GM12878 (cell line): ENCODE measurements at regions not wholly inside any gene's neighbourhood (a gene's known extent, or its start where the extent isn't known, plus 50 kb on each side); places are given as distances from the start of the nearest gene placed in this dataset.

Experiments
- ATAC-seq: fragments of 200-7000 bp; cut with Tn5 transposase; 3 replicates; pipeline ENCODE4 v1.9.1; 2020; ENCODE audit warnings: mild to moderate bottlenecking, moderate library complexity
- BruUV-seq: library from RNA; stranded (reverse); fragments of 400-500 nt; replicated peaks from 2 replicates; lab custom pipeline; 2021; lab: Mats Ljungman, UMichigan
- CTCF ChIA-PET: fragments of 300-600 bp; sonication (Branson Sonifier 250); formaldehyde crosslinking; extraction: SDS; loops from one replicate; lab custom pipeline; 2021; ENCODE audit warnings: inconsistent platforms; lab: Yijun Ruan, JAX
- POLR2A ChIA-PET: fragments of 350-600 bp; formaldehyde crosslinking; extraction: SDS; loops from one replicate; lab custom pipeline; 2021; ENCODE audit warnings: inconsistent platforms; lab: Charles Lee
- RAD21 ChIA-PET: fragments of 300-600 bp; sonication (Branson Sonifier 250); formaldehyde crosslinking; loops from one replicate; lab custom pipeline; 2023; ENCODE audit warnings: antibody characterized with exemption; ENCODE audit not compliant: unreplicated experiment; lab: Charles Lee
- SMC1A ChIA-PET: fragments of 300-600 bp; sonication (Branson Sonifier 250); formaldehyde crosslinking; loops from one replicate; lab custom pipeline; 2023; ENCODE audit not compliant: unreplicated experiment, uncharacterized antibody; lab: Charles Lee
- DNase-seq: peaks from one replicate; pipeline ENCODE4 v3.0.0-alpha.2; 2011; ENCODE audit warnings: low read depth, low spot score
- FAIRE-seq: peaks from 3 replicates; lab custom pipeline; 2011; peaks lifted over from hg19 to GRCh38; lab: Jason Lieb, UNC
- H2AFZ ChIP-seq: 2 replicates; pipeline ENCODE4 v1.6.0; 2011; ENCODE audit warnings: low read depth, low read length, control low read depth; ENCODE audit not compliant: control insufficient read depth
- H3K27ac ChIP-seq: 2 replicates; pipeline ENCODE4 v1.5.1; 2011; ENCODE audit warnings: control low read depth; ENCODE audit not compliant: control insufficient read depth, insufficient read depth
- H3K27me3 ChIP-seq, 2 experiments: replicated peaks in 1 of 2; 2 replicates each; pipeline versions ENCODE4 v1.6.0 to v1.6.1; 2011; ENCODE audit warnings: low read length in 1 of 2; ENCODE audit not compliant: control insufficient read depth in 2 of 2, insufficient read depth in 2 of 2
- H3K36me3 ChIP-seq, 2 experiments: 2 replicates each; pipeline ENCODE4 v1.5.1; 2011; ENCODE audit warnings: low read length in 1 of 2; ENCODE audit not compliant: control insufficient read depth in 2 of 2, insufficient read depth in 2 of 2
- H3K4me1 ChIP-seq: 2 replicates; pipeline ENCODE4 v1.6.1; 2011; ENCODE audit warnings: mild to moderate bottlenecking, low read length, moderate library complexity, mixed read lengths; ENCODE audit not compliant: control insufficient read depth, insufficient read depth
- H3K4me2 ChIP-seq: 2 replicates; pipeline ENCODE4 v1.6.0; 2011; ENCODE audit warnings: control low read depth; ENCODE audit not compliant: control insufficient read depth, insufficient read depth
- H3K4me3 ChIP-seq: fragments of 200-600 bp; sonication (generic); 2 replicates; pipeline ENCODE4 v1.5.1; 2016
- H3K79me2 ChIP-seq: 2 replicates; pipeline ENCODE4 v1.6.0; 2011; ENCODE audit warnings: low read length; ENCODE audit not compliant: control insufficient read depth, insufficient read depth
- H3K9ac ChIP-seq: 2 replicates; pipeline ENCODE4 v1.8.0; 2011; ENCODE audit warnings: low read length, control low read depth, mixed read lengths; ENCODE audit not compliant: control insufficient read depth, insufficient read depth
- H3K9me3 ChIP-seq: replicated peaks from 3 replicates; pipeline ENCODE4 v1.5.1; 2011; ENCODE audit warnings: mild to moderate bottlenecking, low read length; ENCODE audit not compliant: control insufficient read depth, insufficient read depth
- H4K20me1 ChIP-seq: 2 replicates; pipeline ENCODE4 v1.6.0; 2011; ENCODE audit not compliant: control insufficient read depth, insufficient read depth
- CHD1 ChIP-seq: IDR thresholded peaks from 2 replicates; pipeline ENCODE4 v1.6.1; 2012; ENCODE audit warnings: low read depth, low read length, improper control_type of control experiment
- IRF4 ChIP-seq: IDR thresholded peaks from 2 replicates; pipeline ENCODE4 v1.6.1; 2011; ENCODE audit warnings: low read depth, low read length
- JUNB ChIP-seq: IDR thresholded peaks from 2 replicates; pipeline ENCODE4 v1.6.1; 2016; ENCODE audit warnings: antibody characterized with exemption, mild to moderate bottlenecking
- MXI1 ChIP-seq: fragments of 150-350 bp; IDR thresholded peaks from 2 replicates; pipeline ENCODE4 v1.6.1; 2011; ENCODE audit warnings: low read depth, mild to moderate bottlenecking, inconsistent platforms, low read length, improper control_type of control experiment
- MYC ChIP-seq: IDR thresholded peaks from 2 replicates; pipeline ENCODE4 v1.6.1; 2011; ENCODE audit warnings: mild to moderate bottlenecking, low read length, moderate library complexity, inconsistent platforms; ENCODE audit not compliant: insufficient read depth, insufficient replicate concordance, insufficient read length, severe bottlenecking
- NR2C1 ChIP-seq: fragments of 450-650 bp; IDR thresholded peaks from 2 replicates; pipeline ENCODE4 v1.6.1; 2017; ENCODE audit warnings: antibody characterized with exemption, mild to moderate bottlenecking, moderate library complexity
- PAX5 ChIP-seq: IDR thresholded peaks from 2 replicates; pipeline ENCODE4 v1.6.1; 2011; ENCODE audit warnings: low read depth, low read length, borderline replicate concordance
- ZSCAN29 ChIP-seq: fragments of 450-650 bp; IDR thresholded peaks from 2 replicates; pipeline ENCODE4 v1.6.1; 2017; ENCODE audit warnings: mild to moderate bottlenecking, moderate library complexity
- WGBS: methylation state at CpG from one replicate; pipeline ENCODE4 v1.1.6; 2016; ENCODE audit warnings: low lambda C conversion rate; ENCODE audit not compliant: insufficient replicate concordance, insufficient coverage; ENCODE audit errors: missing lambda C conversion rate; 5-methylcytosine and 5-hydroxymethylcytosine counted together
- in situ Hi-C: fragments of 300-500 bp; cut with MboI; formaldehyde crosslinking; loops from 9 replicates; pipeline ENCODE4 v1.14.3; 2018; ENCODE audit warnings: mixed read lengths
- intact Hi-C: fragments of 100-400 bp; cut with micrococcal nuclease; formaldehyde crosslinking; loops from one replicate; pipeline ENCODE4 v1.14.2; 2022; ENCODE audit not compliant: unreplicated experiment
- TF ChIP-seq, protein P1 (sequence below): fragments of 450-650 bp; IDR thresholded peaks from 2 replicates; pipeline ENCODE4 v1.6.1; 2017; ENCODE audit warnings: mild to moderate bottlenecking, moderate library complexity
- TF ChIP-seq, protein P2 (sequence below): fragments of 450-650 bp; IDR thresholded peaks from 2 replicates; pipeline ENCODE4 v1.6.1; 2017; ENCODE audit warnings: low read depth, mild to moderate bottlenecking, moderate library complexity
- TF ChIP-seq, protein P3 (sequence below): fragments of 450-650 bp; IDR thresholded peaks from 2 replicates; pipeline ENCODE4 v1.6.1; 2017; ENCODE audit warnings: mild to moderate bottlenecking, moderate library complexity
- TF ChIP-seq, protein P4 (sequence below): IDR thresholded peaks from 2 replicates; pipeline ENCODE4 v1.6.1; 2012; ENCODE audit warnings: low read depth, low read length, improper control_type of control experiment

DNA sequence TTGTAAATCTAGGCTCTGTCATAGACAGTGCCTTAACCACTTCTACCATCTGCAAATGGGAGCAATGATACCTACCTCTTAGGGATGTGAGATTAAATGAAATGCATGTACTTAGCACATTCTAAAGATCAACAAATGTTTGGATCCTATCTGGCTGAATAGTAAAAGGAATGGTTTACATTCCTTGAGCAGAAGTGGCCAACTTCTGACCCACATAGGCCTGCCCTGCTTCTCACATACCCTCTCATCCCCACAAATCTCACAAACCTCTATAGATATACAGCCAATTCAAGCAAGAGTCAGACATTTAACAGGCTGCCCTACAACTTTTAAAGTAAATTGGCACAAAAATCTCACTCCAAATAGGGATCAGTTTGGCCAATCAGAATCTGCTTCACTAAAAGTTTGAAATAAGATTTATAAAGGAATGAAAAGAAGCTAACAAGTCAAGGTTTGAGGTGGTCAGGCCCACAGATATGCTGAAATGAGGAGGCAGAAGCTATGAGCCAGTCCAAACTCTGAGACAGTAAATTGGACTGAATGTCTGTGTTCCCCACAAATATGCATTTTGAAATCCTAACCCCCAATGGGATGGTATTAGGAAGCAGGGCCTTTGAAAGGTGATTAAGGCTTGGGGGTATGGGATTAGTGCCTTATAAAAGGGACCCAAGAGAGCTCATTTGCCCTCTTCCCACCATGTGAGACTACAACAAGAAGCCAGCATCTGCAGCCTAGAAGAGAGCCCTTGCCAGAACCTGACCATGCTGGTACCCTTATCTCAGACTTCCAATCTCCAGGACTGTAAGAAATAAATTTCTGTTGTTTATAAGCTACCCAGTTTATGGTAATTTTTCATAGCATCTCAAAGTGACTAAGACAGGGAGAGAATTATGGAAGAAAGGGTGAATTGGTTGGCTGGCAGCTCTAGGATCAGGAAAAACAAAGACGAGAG is 227.8 kb upstream of the RBMS1 start:
- ChIA-PET CTCF (interaction anchor here (0.7 kb wide), 1 partner anchor 32 kb away, joined by 3 read pairs; no protein-coding TSS in a partner anchor), RAD21 (no interaction called here), POLR2A (no interaction called here), SMC1A (no interaction called here)
- Histone ChIP-seq H3K4me3 (no peak overlapping the region), H2AFZ (no peak overlapping the region), H3K9me3 (no peaks in the 10 kb centered on the region), H3K79me2 (no peaks in the 10 kb centered on the region), H3K36me3 (no peaks in the 10 kb centered on the region), H4K20me1 (no peaks in the 10 kb centered on the region), H3K4me2 (no peak overlapping the region), H3K27ac (no peak overlapping the region), H3K9ac (no peak overlapping the region), H3K27me3 (no peaks in the 10 kb centered on the region; a peak in 1 of 4 replicates), H3K4me1 (no peaks in the 10 kb centered on the region)
- no TSS peak for BruUV-seq
- FAIRE-seq (no peak), DNase-seq (no peak), ATAC-seq (no peak)
- 0% methylated on average over 1 of the region's 1 CpG for WGBS
- in situ Hi-C loops (no loop called here), intact Hi-C loops (no loop called here)
- TF ChIP-seq ZSCAN29 (no peak), JUNB (no peak), CHD1 (no peak), MYC (no peak), PAX5 (no peak), NR2C1 (no peak), MXI1 (no peak), IRF4 (no peak)
- TF ChIP-seq, protein P1, sequence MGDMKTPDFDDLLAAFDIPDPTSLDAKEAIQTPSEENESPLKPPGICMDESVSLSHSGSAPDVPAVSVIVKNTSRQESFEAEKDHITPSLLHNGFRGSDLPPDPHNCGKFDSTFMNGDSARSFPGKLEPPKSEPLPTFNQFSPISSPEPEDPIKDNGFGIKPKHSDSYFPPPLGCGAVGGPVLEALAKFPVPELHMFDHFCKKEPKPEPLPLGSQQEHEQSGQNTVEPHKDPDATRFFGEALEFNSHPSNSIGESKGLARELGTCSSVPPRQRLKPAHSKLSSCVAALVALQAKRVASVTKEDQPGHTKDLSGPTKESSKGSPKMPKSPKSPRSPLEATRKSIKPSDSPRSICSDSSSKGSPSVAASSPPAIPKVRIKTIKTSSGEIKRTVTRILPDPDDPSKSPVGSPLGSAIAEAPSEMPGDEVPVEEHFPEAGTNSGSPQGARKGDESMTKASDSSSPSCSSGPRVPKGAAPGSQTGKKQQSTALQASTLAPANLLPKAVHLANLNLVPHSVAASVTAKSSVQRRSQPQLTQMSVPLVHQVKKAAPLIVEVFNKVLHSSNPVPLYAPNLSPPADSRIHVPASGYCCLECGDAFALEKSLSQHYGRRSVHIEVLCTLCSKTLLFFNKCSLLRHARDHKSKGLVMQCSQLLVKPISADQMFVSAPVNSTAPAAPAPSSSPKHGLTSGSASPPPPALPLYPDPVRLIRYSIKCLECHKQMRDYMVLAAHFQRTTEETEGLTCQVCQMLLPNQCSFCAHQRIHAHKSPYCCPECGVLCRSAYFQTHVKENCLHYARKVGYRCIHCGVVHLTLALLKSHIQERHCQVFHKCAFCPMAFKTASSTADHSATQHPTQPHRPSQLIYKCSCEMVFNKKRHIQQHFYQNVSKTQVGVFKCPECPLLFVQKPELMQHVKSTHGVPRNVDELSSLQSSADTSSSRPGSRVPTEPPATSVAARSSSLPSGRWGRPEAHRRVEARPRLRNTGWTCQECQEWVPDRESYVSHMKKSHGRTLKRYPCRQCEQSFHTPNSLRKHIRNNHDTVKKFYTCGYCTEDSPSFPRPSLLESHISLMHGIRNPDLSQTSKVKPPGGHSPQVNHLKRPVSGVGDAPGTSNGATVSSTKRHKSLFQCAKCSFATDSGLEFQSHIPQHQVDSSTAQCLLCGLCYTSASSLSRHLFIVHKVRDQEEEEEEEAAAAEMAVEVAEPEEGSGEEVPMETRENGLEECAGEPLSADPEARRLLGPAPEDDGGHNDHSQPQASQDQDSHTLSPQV, result no peak
- TF ChIP-seq, protein P2, sequence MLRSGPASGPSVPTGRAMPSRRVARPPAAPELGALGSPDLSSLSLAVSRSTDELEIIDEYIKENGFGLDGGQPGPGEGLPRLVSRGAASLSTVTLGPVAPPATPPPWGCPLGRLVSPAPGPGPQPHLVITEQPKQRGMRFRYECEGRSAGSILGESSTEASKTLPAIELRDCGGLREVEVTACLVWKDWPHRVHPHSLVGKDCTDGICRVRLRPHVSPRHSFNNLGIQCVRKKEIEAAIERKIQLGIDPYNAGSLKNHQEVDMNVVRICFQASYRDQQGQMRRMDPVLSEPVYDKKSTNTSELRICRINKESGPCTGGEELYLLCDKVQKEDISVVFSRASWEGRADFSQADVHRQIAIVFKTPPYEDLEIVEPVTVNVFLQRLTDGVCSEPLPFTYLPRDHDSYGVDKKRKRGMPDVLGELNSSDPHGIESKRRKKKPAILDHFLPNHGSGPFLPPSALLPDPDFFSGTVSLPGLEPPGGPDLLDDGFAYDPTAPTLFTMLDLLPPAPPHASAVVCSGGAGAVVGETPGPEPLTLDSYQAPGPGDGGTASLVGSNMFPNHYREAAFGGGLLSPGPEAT, result no peak
- TF ChIP-seq, protein P3, sequence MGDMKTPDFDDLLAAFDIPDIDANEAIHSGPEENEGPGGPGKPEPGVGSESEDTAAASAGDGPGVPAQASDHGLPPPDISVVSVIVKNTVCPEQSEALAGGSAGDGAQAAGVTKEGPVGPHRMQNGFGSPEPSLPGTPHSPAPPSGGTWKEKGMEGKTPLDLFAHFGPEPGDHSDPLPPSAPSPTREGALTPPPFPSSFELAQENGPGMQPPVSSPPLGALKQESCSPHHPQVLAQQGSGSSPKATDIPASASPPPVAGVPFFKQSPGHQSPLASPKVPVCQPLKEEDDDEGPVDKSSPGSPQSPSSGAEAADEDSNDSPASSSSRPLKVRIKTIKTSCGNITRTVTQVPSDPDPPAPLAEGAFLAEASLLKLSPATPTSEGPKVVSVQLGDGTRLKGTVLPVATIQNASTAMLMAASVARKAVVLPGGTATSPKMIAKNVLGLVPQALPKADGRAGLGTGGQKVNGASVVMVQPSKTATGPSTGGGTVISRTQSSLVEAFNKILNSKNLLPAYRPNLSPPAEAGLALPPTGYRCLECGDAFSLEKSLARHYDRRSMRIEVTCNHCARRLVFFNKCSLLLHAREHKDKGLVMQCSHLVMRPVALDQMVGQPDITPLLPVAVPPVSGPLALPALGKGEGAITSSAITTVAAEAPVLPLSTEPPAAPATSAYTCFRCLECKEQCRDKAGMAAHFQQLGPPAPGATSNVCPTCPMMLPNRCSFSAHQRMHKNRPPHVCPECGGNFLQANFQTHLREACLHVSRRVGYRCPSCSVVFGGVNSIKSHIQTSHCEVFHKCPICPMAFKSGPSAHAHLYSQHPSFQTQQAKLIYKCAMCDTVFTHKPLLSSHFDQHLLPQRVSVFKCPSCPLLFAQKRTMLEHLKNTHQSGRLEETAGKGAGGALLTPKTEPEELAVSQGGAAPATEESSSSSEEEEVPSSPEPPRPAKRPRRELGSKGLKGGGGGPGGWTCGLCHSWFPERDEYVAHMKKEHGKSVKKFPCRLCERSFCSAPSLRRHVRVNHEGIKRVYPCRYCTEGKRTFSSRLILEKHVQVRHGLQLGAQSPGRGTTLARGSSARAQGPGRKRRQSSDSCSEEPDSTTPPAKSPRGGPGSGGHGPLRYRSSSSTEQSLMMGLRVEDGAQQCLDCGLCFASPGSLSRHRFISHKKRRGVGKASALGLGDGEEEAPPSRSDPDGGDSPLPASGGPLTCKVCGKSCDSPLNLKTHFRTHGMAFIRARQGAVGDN, result no peak
- TF ChIP-seq, protein P4, sequence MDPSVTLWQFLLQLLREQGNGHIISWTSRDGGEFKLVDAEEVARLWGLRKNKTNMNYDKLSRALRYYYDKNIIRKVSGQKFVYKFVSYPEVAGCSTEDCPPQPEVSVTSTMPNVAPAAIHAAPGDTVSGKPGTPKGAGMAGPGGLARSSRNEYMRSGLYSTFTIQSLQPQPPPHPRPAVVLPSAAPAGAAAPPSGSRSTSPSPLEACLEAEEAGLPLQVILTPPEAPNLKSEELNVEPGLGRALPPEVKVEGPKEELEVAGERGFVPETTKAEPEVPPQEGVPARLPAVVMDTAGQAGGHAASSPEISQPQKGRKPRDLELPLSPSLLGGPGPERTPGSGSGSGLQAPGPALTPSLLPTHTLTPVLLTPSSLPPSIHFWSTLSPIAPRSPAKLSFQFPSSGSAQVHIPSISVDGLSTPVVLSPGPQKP, result no peak
